ENCODE measurements at regions not wholly inside any gene's neighbourhood (a gene's known extent, or its start where the extent isn't known, plus 50 kb on each side); places are given as distances from the start of the nearest gene placed in this dataset.

DNA sequence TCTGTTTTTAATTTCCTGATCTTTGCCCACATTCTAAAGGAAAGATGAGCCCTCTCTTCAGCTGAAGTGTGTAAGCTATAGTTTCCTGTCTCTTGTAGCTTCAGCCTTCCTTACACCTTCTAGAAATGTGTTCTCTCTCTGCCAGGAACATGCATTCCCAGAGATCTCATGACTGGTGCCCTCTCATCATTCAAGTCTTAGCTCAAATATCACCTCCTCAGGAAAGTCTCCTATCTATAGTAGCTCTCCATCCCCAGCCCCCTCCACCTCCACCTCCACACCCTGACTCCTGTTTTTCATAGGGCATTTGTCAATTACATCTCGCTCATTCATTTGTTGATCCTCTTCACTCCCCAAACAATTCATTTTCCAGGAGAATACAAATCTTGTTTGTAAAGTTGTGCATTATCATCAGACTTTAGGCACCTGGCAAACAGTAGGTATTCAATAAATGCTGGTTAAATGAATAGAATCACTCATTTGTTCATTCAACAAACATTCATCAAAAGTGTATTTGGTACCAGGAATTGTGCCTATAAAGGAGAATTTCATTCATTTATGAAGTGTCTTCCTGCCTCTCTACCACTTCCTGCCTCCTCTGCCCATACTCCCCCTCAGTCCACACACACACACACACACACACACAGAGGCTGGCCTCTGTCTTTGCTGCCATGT lies 160.3 kb downstream of the BBOX1 start:
- Histone ChIP-seq H3K9me3 (no peaks in the 10 kb centered on the region), H3K4me3 (no peak overlapping the region), H3K27me3 (no peaks in the 10 kb centered on the region), H3K27ac (no peak overlapping the region), H3K36me3 (no peaks in the 10 kb centered on the region), H3K4me1 (peaks cover 0 to 20% (median 14%) of the 10 kb centered on the region in 4 donors)
- DNase-seq (no peak), ATAC-seq (ENCODE audit: low FRiP score in 2 of 2) (no peak)
- no peak for TF ChIP-seq CTCF (IDR thresholded peaks at IDR 0.05)
- TF ChIP-seq POLR2AphosphoS5 (IDR thresholded peaks at IDR 0.05): no peak
- no peak for TF ChIP-seq POLR2A (IDR thresholded peaks at IDR 0.05)
- TF ChIP-seq EP300 (IDR thresholded peaks at IDR 0.05): no peak
- WGBS, 2 donors: 97% methylated on average over 1 of the region's 1 CpG

GRCh38 chr11:27196203-27196897 lies 155.7 kb downstream of the BBOX1 start:
- Histone ChIP-seq H3K27me3 (no peaks in the 10 kb centered on the region), H3K4me1 (peaks cover 0 to 3% (median under 1%) of the 10 kb centered on the region in 4 donors), H3K9me3 (no peaks in the 10 kb centered on the region), H3K4me3 (no peak overlapping the region), H3K36me3 (no peaks in the 10 kb centered on the region), H3K27ac (no peak overlapping the region)
- no peak for TF ChIP-seq POLR2AphosphoS5 (IDR thresholded peaks at IDR 0.05)
- WGBS, 2 donors: 44 to 56% methylated on average over 6 of the region's 6 CpGs
- DNase-seq (no peak), ATAC-seq (ENCODE audit: low FRiP score in 2 of 2) (peak in 1 of 2 donors; percentile 56)

GRCh38 chr11:27195837-27196202 lies 155.2 kb downstream of the BBOX1 start:
- DNase-seq (no peak), ATAC-seq (ENCODE audit: low FRiP score in 2 of 2) (no peak)
- H3K4me1 ChIP-seq: no peaks in the 10 kb centered on the region
- TF ChIP-seq EP300 (IDR thresholded peaks at IDR 0.05) (no peak), POLR2A (IDR thresholded peaks at IDR 0.05) (no peak), POLR2AphosphoS5 (IDR thresholded peaks at IDR 0.05) (no peak), CTCF (IDR thresholded peaks at IDR 0.05) (no peak)
- H3K36me3 ChIP-seq: no peaks in the 10 kb centered on the region
- H3K4me3 ChIP-seq: no peak overlapping the region
- no peaks in the 10 kb centered on the region for H3K27me3 ChIP-seq
- no peak overlapping the region for H3K27ac ChIP-seq
- H3K9me3 ChIP-seq: no peaks in the 10 kb centered on the region

DNA sequence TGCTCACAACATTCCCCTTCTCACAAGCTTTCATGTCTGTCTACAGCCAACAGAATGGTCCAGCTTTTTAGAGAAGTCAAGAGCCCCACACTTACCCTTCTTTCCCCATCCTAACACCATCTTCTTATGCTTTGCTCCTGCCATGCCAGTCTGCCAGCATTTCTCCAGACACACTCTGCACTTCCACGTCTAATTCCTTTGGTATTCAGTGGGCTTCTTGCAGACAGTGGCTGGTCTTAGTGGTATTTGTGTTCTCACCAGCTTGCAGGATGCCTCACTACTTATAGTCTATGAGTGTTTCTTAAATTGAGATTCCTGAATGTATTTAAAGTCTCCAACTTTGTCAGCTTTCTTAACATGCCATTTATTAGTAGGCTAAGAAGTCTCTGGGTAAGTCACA lies 154.4 kb downstream of the BBOX1 start:
- no peaks in the 10 kb centered on the region for H3K27me3 ChIP-seq
- no peaks in the 10 kb centered on the region for H3K9me3 ChIP-seq
- WGBS, 2 donors: 53 to 57% methylated on average over 1 of the region's 1 CpG
- H3K4me1 ChIP-seq: no peaks in the 10 kb centered on the region
- no peaks in the 10 kb centered on the region for H3K36me3 ChIP-seq
- no peak for ATAC-seq (ENCODE audit: low FRiP score in 2 of 2)
- TF ChIP-seq POLR2A (IDR thresholded peaks at IDR 0.05) (no peak), CTCF (IDR thresholded peaks at IDR 0.05) (no peak), POLR2AphosphoS5 (IDR thresholded peaks at IDR 0.05) (no peak)
- no peak for DNase-seq
- no peak overlapping the region for H3K27ac ChIP-seq
- no peak overlapping the region for H3K4me3 ChIP-seq

GRCh38 chr11:27193434-27194225 lies 153.0 kb downstream of the BBOX1 start:
- no peak for TF ChIP-seq CTCF (IDR thresholded peaks at IDR 0.05)
- TF ChIP-seq POLR2AphosphoS5 (IDR thresholded peaks at IDR 0.05): no peak
- no peak for TF ChIP-seq EP300 (IDR thresholded peaks at IDR 0.05)
- no peak for TF ChIP-seq POLR2A (IDR thresholded peaks at IDR 0.05)
- H3K36me3 ChIP-seq: no peaks in the 10 kb centered on the region
- ATAC-seq (ENCODE audit: low FRiP score in 2 of 2) (no peak), DNase-seq (no peak)
- H3K9me3 ChIP-seq: no peaks in the 10 kb centered on the region
- no peak overlapping the region for H3K4me3 ChIP-seq
- no peaks in the 10 kb centered on the region for H3K4me1 ChIP-seq
- no peaks in the 10 kb centered on the region for H3K27me3 ChIP-seq
- no peak overlapping the region for H3K27ac ChIP-seq
- 72% methylated on average over 7 of the region's 7 CpGs for WGBS, 2 donors

Data from upper lobe of left lung (tissue), 6 donors.